OCI-LY1 (cell line): ENCODE measurements at regions not wholly inside any gene's neighbourhood (a gene's known extent, or its start where the extent isn't known, plus 50 kb on each side); places are given as distances from the start of the nearest gene placed in this dataset.

Experiments used
- H2AFZ ChIP-seq: fragments of 200-600 bp; sonication (generic), shearing (Covaris generic); 2 replicates; pipeline ENCODE4 v1.6.0; 2014; ENCODE audit warnings: antibody characterized with exemption, mild to moderate bottlenecking, low read length
- H3F3A ChIP-seq: fragments of 200-600 bp; sonication (generic), shearing (Covaris generic); 2 replicates; pipeline ENCODE4 v1.6.0; 2014; ENCODE audit warnings: mild to moderate bottlenecking, antibody characterized with exemption, low read length, moderate library complexity; ENCODE audit not compliant: insufficient read depth
- H3K27ac ChIP-seq: fragments of 200-600 bp; sonication (generic); 2 replicates; pipeline ENCODE4 v1.5.1; 2014; ENCODE audit warnings: low read length, mixed run types, mild to moderate bottlenecking, low read depth; ENCODE audit not compliant: poor library complexity, severe bottlenecking
- H3K27me3 ChIP-seq: fragments of 200-600 bp; sonication (generic); 2 replicates; pipeline ENCODE4 v1.6.0; 2014; ENCODE audit warnings: antibody characterized with exemption, mild to moderate bottlenecking, low read length, moderate library complexity; ENCODE audit not compliant: insufficient read depth
- H3K36me3 ChIP-seq: fragments of 200-600 bp; sonication (generic); 2 replicates; pipeline ENCODE4 v1.6.1; 2014; ENCODE audit warnings: mild to moderate bottlenecking, antibody characterized with exemption, low read length, moderate library complexity, mixed read lengths; ENCODE audit not compliant: insufficient read depth
- H3K4me1 ChIP-seq: fragments of 200-600 bp; sonication (generic); 2 replicates; pipeline ENCODE4 v1.5.1; 2014; ENCODE audit warnings: mild to moderate bottlenecking, low read length, moderate library complexity; ENCODE audit not compliant: insufficient read depth, severe bottlenecking
- H3K4me2 ChIP-seq: fragments of 200-600 bp; sonication (generic), shearing (Covaris generic); 2 replicates; pipeline ENCODE4 v1.6.1; 2014; ENCODE audit warnings: low read length
- H3K4me3 ChIP-seq: fragments of 200-600 bp; sonication (generic); 2 replicates; pipeline ENCODE4 v1.5.1; 2014; ENCODE audit warnings: low read length, low read depth, mild to moderate bottlenecking, mixed read lengths; ENCODE audit not compliant: poor library complexity, severe bottlenecking
- H3K79me2 ChIP-seq: fragments of 200-600 bp; shearing (Covaris generic); 2 replicates; pipeline ENCODE4 v1.6.1; 2016; ENCODE audit warnings: mixed run types, low read length, mixed read lengths; ENCODE audit not compliant: insufficient read depth
- H3K9ac ChIP-seq: fragments of 200-600 bp; sonication (generic), shearing (Covaris generic); 2 replicates; pipeline ENCODE4 v1.6.1; 2014; ENCODE audit warnings: mild to moderate bottlenecking, low read length, mixed read lengths
- H3K9me2 ChIP-seq: fragments of 200-600 bp; sonication (generic), shearing (Covaris generic); 2 replicates; pipeline ENCODE4 v1.6.1; 2014; ENCODE audit warnings: low read depth, mild to moderate bottlenecking, low read length, mixed read lengths
- H3K9me3 ChIP-seq: fragments of 200-600 bp; shearing (Covaris generic); 2 replicates; pipeline ENCODE4 v1.6.1; 2014; ENCODE audit warnings: low read length, mixed read lengths
- H4K20me1 ChIP-seq: fragments of 200-600 bp; sonication (generic), shearing (Covaris generic); 2 replicates; pipeline ENCODE4 v1.6.0; 2016; ENCODE audit warnings: mild to moderate bottlenecking, low read length; ENCODE audit not compliant: insufficient read depth
- CTCF ChIP-seq: fragments of 200-600 bp; sonication (generic), shearing (Covaris generic); IDR thresholded peaks from 2 replicates; pipeline ENCODE4 v1.5.1; 2017; ENCODE audit warnings: mild to moderate bottlenecking, antibody characterized with exemption, low read length, moderate library complexity, mixed read lengths
- EZH2 ChIP-seq: fragments of 200-600 bp; sonication (generic), shearing (Covaris generic); IDR thresholded peaks from 2 replicates; pipeline ENCODE4 v1.8.0; 2017; ENCODE audit warnings: borderline replicate concordance, mixed run types, mild to moderate bottlenecking, antibody characterized with exemption, low read length, moderate library complexity, mixed read lengths

GRCh38 chr5:173781432-173781815 is 106.7 kb upstream of the CPEB4 start:
- Histone ChIP-seq H3K27me3 (no peaks in the 10 kb centered on the region), H3K27ac (peak overlapping the region; percentile 72), H3F3A (0 out of 2 replicates have a peak, but pooled peaks cover 4% of the 10 kb centered on the region), H4K20me1 (no peaks in the 10 kb centered on the region), H3K79me2 (no peaks in the 10 kb centered on the region), H3K9ac (peak overlapping the region; percentile 13; the same call in 1 of the 2 replicates), H3K4me2 (peak overlapping the region; percentile 7; the same call in 1 of the 2 replicates), H2AFZ (peak overlapping the region; percentile 43; the same call in 1 of the 2 replicates), H3K36me3 (no peaks in the 10 kb centered on the region), H3K9me3 (no peaks in the 10 kb centered on the region), H3K9me2 (no peaks in the 10 kb centered on the region), H3K4me1 (peaks cover 95% of the 10 kb centered on the region), H3K4me3 (no peak overlapping the region)
- TF ChIP-seq CTCF (no peak), EZH2 (no peak)

GRCh38 chr5:173781816-173782670 is 106.1 kb upstream of the CPEB4 start:
- H3K36me3 ChIP-seq, result no peaks in the 10 kb centered on the region
- no peaks in the 10 kb centered on the region for H3K9me2 ChIP-seq
- no peak overlapping the region for H3K4me3 ChIP-seq
- peak overlapping the region; percentile 7 for H3K4me2 ChIP-seq
- peak overlapping the region; percentile 15; the same call in 1 of the 2 replicates for H3K9ac ChIP-seq
- no peaks in the 10 kb centered on the region for H4K20me1 ChIP-seq
- no peaks in the 10 kb centered on the region for H3K9me3 ChIP-seq
- TF ChIP-seq CTCF, result no peak
- TF ChIP-seq EZH2, result no peak
- peak overlapping the region; percentile 43; the same call in 1 of the 2 replicates for H2AFZ ChIP-seq
- H3K79me2 ChIP-seq, result no peaks in the 10 kb centered on the region
- H3K27ac ChIP-seq, result peak overlapping the region; percentile 72
- no peaks in the 10 kb centered on the region for H3K27me3 ChIP-seq
- 0 out of 2 replicates have a peak, but pooled peaks cover 4% of the 10 kb centered on the region for H3F3A ChIP-seq
- peaks cover 95% of the 10 kb centered on the region for H3K4me1 ChIP-seq

GRCh38 chr5:173782671-173783101 is 105.5 kb upstream of the CPEB4 start:
- Histone ChIP-seq H3K9me2 (no peaks in the 10 kb centered on the region), H3K4me2 (no peak overlapping the region; the same call in 1 of the 2 replicates), H3K27ac (peak overlapping the region; percentile 72), H2AFZ (no peak overlapping the region), H3K4me1 (peaks cover 95% of the 10 kb centered on the region), H3K9ac (no peak overlapping the region; the same call in 1 of the 2 replicates), H4K20me1 (no peaks in the 10 kb centered on the region), H3F3A (0 out of 2 replicates have a peak, but pooled peaks cover 4% of the 10 kb centered on the region), H3K79me2 (no peaks in the 10 kb centered on the region), H3K36me3 (no peaks in the 10 kb centered on the region), H3K9me3 (no peaks in the 10 kb centered on the region), H3K27me3 (no peaks in the 10 kb centered on the region), H3K4me3 (no peak overlapping the region)
- TF ChIP-seq CTCF (no peak), EZH2 (no peak)
